Adrenal gland (tissue), 9 donors: ENCODE measurements at regions not wholly inside any gene's neighbourhood (a gene's known extent, or its start where the extent isn't known, plus 50 kb on each side); places are given as distances from the start of the nearest gene placed in this dataset.

ENCODE experiments used
- DNase-seq, 7 donors: peaks; one replicate each; pipeline ENCODE4 v3.0.0-alpha.2; 2019 to 2020
- H3K27ac ChIP-seq, 5 donors: fragments of 200-600 bp; sonication (generic) in 4 of 5; 1 replicate in 3 of 5; 2 replicates in 2 of 5; pipeline versions ENCODE4 v1.5.1 to v1.8.0; 2016 to 2020; ENCODE audit warnings: mild to moderate bottlenecking in 1 of 5
- H3K27me3 ChIP-seq: fragments of 200-600 bp; 2 replicates; pipeline ENCODE4 v1.8.0; 2021
- H3K36me3 ChIP-seq, 2 donors: fragments of 200-600 bp; replicated peaks in 1 of 2; 1 replicate in 1 of 2; 2 replicates in 1 of 2; pipeline versions ENCODE4 v1.5.1 to v1.8.0; 2018 to 2022
- H3K4me1 ChIP-seq, 2 donors: fragments of 200-600 bp; replicated peaks in 1 of 2; 1 replicate in 1 of 2; 2 replicates in 1 of 2; pipeline versions ENCODE4 v1.5.1 to v1.8.0; 2018 to 2021
- H3K4me3 ChIP-seq, 4 donors: fragments of 200-600 bp; sonication (generic) in 3 of 4; one replicate each; pipeline ENCODE4 v1.5.1; 2016 to 2018
- H3K9me3 ChIP-seq, 3 donors: fragments of 200-600 bp; sonication (generic) in 1 of 3; replicated peaks in 1 of 3; 1 replicate in 2 of 3; 2 replicates in 1 of 3; pipeline versions ENCODE4 v1.5.1 to v1.8.0; 2016 to 2021
- CTCF ChIP-seq, 6 experiments: fragments of 450-650 bp in 4 of 6; fragments of 200-600 bp in 2 of 6; sonication (generic) in 1 of 6; IDR thresholded peaks; 1 replicate in 5 of 6; 2 replicates in 1 of 6; pipeline versions ENCODE4 v1.5.1 to v1.8.0; 2016 to 2021; ENCODE audit warnings: antibody characterized with exemption in 6 of 6, mild to moderate bottlenecking in 2 of 6, moderate library complexity in 1 of 6
- POLR2A ChIP-seq, 2 donors: fragments of 450-650 bp; IDR thresholded peaks; one replicate each; pipeline ENCODE4 v1.6.1; 2017; ENCODE audit warnings: antibody characterized with exemption in 2 of 2, mild to moderate bottlenecking in 2 of 2, moderate library complexity in 1 of 2
- WGBS, 4 donors: extraction: QIAGEN DNeasy Blood & Tissue Kit in 2 of 4; methylation state at CpG; one replicate each; pipeline versions ENCODE4 v1.1.5 to v1.1.7; 2013 to 2017; 5-methylcytosine and 5-hydroxymethylcytosine counted together
- intact Hi-C, 2 donors: fragments of 100-400 bp; cut with DNase I; formaldehyde crosslinking; loops; one replicate each; pipeline versions ENCODE4 v1.14.1 to v1.15.0; 2022 to 2023
- donor health status: healthy with polysubstance abuse.
- donor health status: Bipolar disorder and iron deficiency.
- donor health status: DM: yes; HTN: yes; CAD: no.
- donor health status: DM: no; HTN: no; CAD: no.
- donor health status: DM: no; HTN: no; CAD: no.

GRCh38 chr7:51455513-51455912 is 138.9 kb upstream of the COBL start:
- Histone ChIP-seq H3K27me3 (no peaks in the 10 kb centered on the region), H3K4me1 (no peaks in the 10 kb centered on the region), H3K9me3 (no peaks in the 10 kb centered on the region), H3K36me3 (no peaks in the 10 kb centered on the region), H3K27ac (no peak overlapping the region), H3K4me3 (no peak overlapping the region)
- intact Hi-C loops, result no loop called here
- TF ChIP-seq POLR2A (IDR thresholded peaks at IDR 0.05) (no peak), CTCF (IDR thresholded peaks at IDR 0.05) (no peak)
- whole genome bisulfite sequencing, 4 donors, result 58 to 69% (median 63%) methylated on average over 3 of the region's 3 CpGs
- no peak for DNase-seq

- Histone ChIP-seq H3K4me1 (no peaks in the 10 kb centered on the region), H3K36me3 (no peaks in the 10 kb centered on the region), H3K9me3 (no peaks in the 10 kb centered on the region), H3K27ac (no peak overlapping the region), H3K27me3 (no peaks in the 10 kb centered on the region), H3K4me3 (no peak overlapping the region)
- TF ChIP-seq CTCF (IDR thresholded peaks at IDR 0.05) (no peak), POLR2A (IDR thresholded peaks at IDR 0.05) (no peak)
- WGBS, 4 donors, result 69 to 89% (median 84%) methylated on average over 3 of the region's 3 CpGs
- intact Hi-C loops, result no loop called here
- DNase-seq, result no peak
These were observed 138.5 kb upstream of the COBL start for GRCh38 chr7:51455086-51455485.

- TF ChIP-seq POLR2A (IDR thresholded peaks at IDR 0.05), result no peak
- no peak for TF ChIP-seq CTCF (IDR thresholded peaks at IDR 0.05)
- DNase-seq, result no peak
- H3K9me3 ChIP-seq, result no peaks in the 10 kb centered on the region
- no peak overlapping the region for H3K27ac ChIP-seq
- 90 to 100% (median 96%) methylated on average over 1 of the region's 1 CpG for WGBS, 4 donors
- H3K27me3 ChIP-seq, result no peaks in the 10 kb centered on the region
- H3K4me1 ChIP-seq, result no peaks in the 10 kb centered on the region
- intact Hi-C loops, result no loop called here
- H3K4me3 ChIP-seq, result no peak overlapping the region
- no peaks in the 10 kb centered on the region for H3K36me3 ChIP-seq
These were observed 136.1 kb upstream of the COBL start for GRCh38 chr7:51452694-51453093.

- no peak for DNase-seq
- intact Hi-C loops, result no loop called here
- WGBS, 4 donors, result 70 to 86% (median 79%) methylated on average over 6 to 10 of the region's 10 CpGs
These were observed 135.3 kb upstream of the COBL start for GRCh38 chr7:51451751-51452476.

More at GRCh38 chr7:51451751-51452476, 135.3 kb upstream of the COBL start:
- H3K4me3 ChIP-seq, result no peak overlapping the region
- H3K4me1 ChIP-seq, result no peaks in the 10 kb centered on the region
- no peak overlapping the region for H3K27ac ChIP-seq
- H3K9me3 ChIP-seq, result no peaks in the 10 kb centered on the region
- H3K36me3 ChIP-seq, result no peaks in the 10 kb centered on the region
- no peak for TF ChIP-seq POLR2A (IDR thresholded peaks at IDR 0.05)
- no peak for TF ChIP-seq CTCF (IDR thresholded peaks at IDR 0.05)
- H3K27me3 ChIP-seq, result no peaks in the 10 kb centered on the region
